ENCODE measurements at regions not wholly inside any gene's neighbourhood (a gene's known extent, or its start where the extent isn't known, plus 50 kb on each side); places are given as distances from the start of the nearest gene placed in this dataset.

DNA sequence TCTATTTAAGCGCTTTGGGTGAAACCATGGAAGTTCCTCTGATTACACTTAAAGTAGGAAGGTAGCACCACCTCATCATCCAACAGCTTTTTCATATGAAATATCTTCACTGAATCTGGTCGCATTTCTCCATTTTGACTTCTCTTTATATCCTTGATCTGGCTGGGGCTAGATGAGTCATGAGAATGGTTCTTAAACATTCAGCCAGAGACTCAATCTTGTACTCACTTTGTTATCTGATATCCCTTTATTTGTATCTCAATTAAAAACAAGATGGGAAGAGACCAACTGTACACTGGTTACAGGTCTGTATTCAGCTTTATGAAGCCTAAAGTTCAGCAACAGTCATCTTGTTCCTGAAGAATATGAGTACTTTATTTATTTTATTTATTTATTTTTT lies 84.9 kb downstream of the CBLL2 start:
- no peaks in the 10 kb centered on the region for H3F3A ChIP-seq (ENCODE audit: insufficient read depth, low read length, poor library complexity, severe bottlenecking)
- no peaks in the 10 kb centered on the region for H3K9me2 ChIP-seq (ENCODE audit: insufficient read depth, low read length)
- no peak overlapping the region for H3K4me2 ChIP-seq (ENCODE audit: low read length)
- no peak overlapping the region for H3K4me3 ChIP-seq (ENCODE audit: low read length)
- H3K9ac ChIP-seq (ENCODE audit: low read length) = no peak overlapping the region
- H3K79me2 ChIP-seq (replicated peaks; ENCODE audit: insufficient read depth, low read length) = no peaks in the 10 kb centered on the region
- no peaks in the 10 kb centered on the region for H3K36me3 ChIP-seq (ENCODE audit: insufficient read depth, low read length)
- no peaks in the 10 kb centered on the region for H3K27me3 ChIP-seq (ENCODE audit: insufficient read depth, low read depth, low read length)
- H4K20me1 ChIP-seq (ENCODE audit: insufficient read depth) = no peaks in the 10 kb centered on the region
- no peak overlapping the region for H3K27ac ChIP-seq (ENCODE audit: low read length)
- no peak overlapping the region for H2AFZ ChIP-seq (ENCODE audit: low read depth, low read length)
- no peaks in the 10 kb centered on the region for H3K9me3 ChIP-seq (ENCODE audit: low read length)
- TF ChIP-seq TAF1 (IDR thresholded peaks at IDR 0.05; ENCODE audit: low read depth) (no peak), POLR2AphosphoS5 (IDR thresholded peaks at IDR 0.05) (no peak), EP300 (conservative IDR thresholded peaks at IDR 0.05; ENCODE audit: poor library complexity, severe bottlenecking) (no peak), EZH2 (IDR thresholded peaks at IDR 0.05; ENCODE audit: borderline replicate concordance, insufficient read depth, low read length, poor library complexity, severe bottlenecking) (no peak), MXI1 (conservative IDR thresholded peaks at IDR 0.05; ENCODE audit: poor library complexity, severe bottlenecking) (no peak), SMC3 (conservative IDR thresholded peaks at IDR 0.05; ENCODE audit: poor library complexity) (no peak), RAD21 (conservative IDR thresholded peaks at IDR 0.05) (no peak)
- TF ChIP-seq, protein P1, sequence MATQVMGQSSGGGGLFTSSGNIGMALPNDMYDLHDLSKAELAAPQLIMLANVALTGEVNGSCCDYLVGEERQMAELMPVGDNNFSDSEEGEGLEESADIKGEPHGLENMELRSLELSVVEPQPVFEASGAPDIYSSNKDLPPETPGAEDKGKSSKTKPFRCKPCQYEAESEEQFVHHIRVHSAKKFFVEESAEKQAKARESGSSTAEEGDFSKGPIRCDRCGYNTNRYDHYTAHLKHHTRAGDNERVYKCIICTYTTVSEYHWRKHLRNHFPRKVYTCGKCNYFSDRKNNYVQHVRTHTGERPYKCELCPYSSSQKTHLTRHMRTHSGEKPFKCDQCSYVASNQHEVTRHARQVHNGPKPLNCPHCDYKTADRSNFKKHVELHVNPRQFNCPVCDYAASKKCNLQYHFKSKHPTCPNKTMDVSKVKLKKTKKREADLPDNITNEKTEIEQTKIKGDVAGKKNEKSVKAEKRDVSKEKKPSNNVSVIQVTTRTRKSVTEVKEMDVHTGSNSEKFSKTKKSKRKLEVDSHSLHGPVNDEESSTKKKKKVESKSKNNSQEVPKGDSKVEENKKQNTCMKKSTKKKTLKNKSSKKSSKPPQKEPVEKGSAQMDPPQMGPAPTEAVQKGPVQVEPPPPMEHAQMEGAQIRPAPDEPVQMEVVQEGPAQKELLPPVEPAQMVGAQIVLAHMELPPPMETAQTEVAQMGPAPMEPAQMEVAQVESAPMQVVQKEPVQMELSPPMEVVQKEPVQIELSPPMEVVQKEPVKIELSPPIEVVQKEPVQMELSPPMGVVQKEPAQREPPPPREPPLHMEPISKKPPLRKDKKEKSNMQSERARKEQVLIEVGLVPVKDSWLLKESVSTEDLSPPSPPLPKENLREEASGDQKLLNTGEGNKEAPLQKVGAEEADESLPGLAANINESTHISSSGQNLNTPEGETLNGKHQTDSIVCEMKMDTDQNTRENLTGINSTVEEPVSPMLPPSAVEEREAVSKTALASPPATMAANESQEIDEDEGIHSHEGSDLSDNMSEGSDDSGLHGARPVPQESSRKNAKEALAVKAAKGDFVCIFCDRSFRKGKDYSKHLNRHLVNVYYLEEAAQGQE (IDR thresholded peaks at IDR 0.05; ENCODE audit: borderline replicate concordance) = no peak
- TF ChIP-seq, protein P2, sequence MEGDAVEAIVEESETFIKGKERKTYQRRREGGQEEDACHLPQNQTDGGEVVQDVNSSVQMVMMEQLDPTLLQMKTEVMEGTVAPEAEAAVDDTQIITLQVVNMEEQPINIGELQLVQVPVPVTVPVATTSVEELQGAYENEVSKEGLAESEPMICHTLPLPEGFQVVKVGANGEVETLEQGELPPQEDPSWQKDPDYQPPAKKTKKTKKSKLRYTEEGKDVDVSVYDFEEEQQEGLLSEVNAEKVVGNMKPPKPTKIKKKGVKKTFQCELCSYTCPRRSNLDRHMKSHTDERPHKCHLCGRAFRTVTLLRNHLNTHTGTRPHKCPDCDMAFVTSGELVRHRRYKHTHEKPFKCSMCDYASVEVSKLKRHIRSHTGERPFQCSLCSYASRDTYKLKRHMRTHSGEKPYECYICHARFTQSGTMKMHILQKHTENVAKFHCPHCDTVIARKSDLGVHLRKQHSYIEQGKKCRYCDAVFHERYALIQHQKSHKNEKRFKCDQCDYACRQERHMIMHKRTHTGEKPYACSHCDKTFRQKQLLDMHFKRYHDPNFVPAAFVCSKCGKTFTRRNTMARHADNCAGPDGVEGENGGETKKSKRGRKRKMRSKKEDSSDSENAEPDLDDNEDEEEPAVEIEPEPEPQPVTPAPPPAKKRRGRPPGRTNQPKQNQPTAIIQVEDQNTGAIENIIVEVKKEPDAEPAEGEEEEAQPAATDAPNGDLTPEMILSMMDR (IDR thresholded peaks at IDR 0.05; ENCODE audit: poor library complexity, severe bottlenecking) = no peak

DNA sequence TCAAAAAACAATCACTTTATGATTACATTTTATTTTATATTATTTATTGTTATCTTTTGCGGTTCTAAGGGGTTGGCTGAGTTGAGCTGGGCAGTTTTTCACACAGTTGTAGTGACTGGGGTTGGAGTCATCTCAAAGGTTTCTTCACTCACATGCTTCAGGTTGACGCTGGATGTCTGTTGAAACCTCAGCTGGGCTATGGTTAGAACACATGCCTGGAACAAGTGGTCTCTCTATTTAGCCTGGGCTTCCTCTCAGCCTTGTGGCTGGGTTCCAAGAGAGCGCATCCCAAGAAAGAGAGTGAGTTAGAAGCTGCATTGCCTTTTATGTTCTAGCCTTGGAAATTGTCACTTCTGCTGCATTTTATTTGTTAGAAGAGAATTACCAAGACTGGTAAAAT lies 87.4 kb downstream of the CBLL2 start:
- Histone ChIP-seq H3K4me2 (ENCODE audit: low read length) (no peak overlapping the region), H3K27ac (ENCODE audit: low read length) (no peak overlapping the region), H3K36me3 (ENCODE audit: insufficient read depth, low read length) (no peaks in the 10 kb centered on the region), H3F3A (ENCODE audit: insufficient read depth, low read length, poor library complexity, severe bottlenecking) (no peaks in the 10 kb centered on the region), H3K9me2 (ENCODE audit: insufficient read depth, low read length) (no peaks in the 10 kb centered on the region), H3K9ac (ENCODE audit: low read length) (no peak overlapping the region), H4K20me1 (ENCODE audit: insufficient read depth) (no peaks in the 10 kb centered on the region), H3K4me3 (ENCODE audit: low read length) (no peak overlapping the region), H3K79me2 (replicated peaks; ENCODE audit: insufficient read depth, low read length) (no peaks in the 10 kb centered on the region), H3K9me3 (ENCODE audit: low read length) (no peaks in the 10 kb centered on the region), H2AFZ (ENCODE audit: low read depth, low read length) (no peak overlapping the region), H3K27me3 (ENCODE audit: insufficient read depth, low read depth, low read length) (no peaks in the 10 kb centered on the region)
- TF ChIP-seq SMC3 (conservative IDR thresholded peaks at IDR 0.05; ENCODE audit: poor library complexity) (no peak), EZH2 (IDR thresholded peaks at IDR 0.05; ENCODE audit: borderline replicate concordance, insufficient read depth, low read length, poor library complexity, severe bottlenecking) (no peak), EP300 (conservative IDR thresholded peaks at IDR 0.05; ENCODE audit: poor library complexity, severe bottlenecking) (no peak), TAF1 (IDR thresholded peaks at IDR 0.05; ENCODE audit: low read depth) (no peak), MXI1 (conservative IDR thresholded peaks at IDR 0.05; ENCODE audit: poor library complexity, severe bottlenecking) (no peak), POLR2AphosphoS5 (IDR thresholded peaks at IDR 0.05) (no peak), RAD21 (conservative IDR thresholded peaks at IDR 0.05) (no peak)
- TF ChIP-seq, protein P1 (IDR thresholded peaks at IDR 0.05; ENCODE audit: borderline replicate concordance) = no peak
- TF ChIP-seq, protein P2 (IDR thresholded peaks at IDR 0.05; ENCODE audit: poor library complexity, severe bottlenecking) = no peak

Data from neural cell (in vitro differentiated cells).